ENCODE measurements at regions not wholly inside any gene's neighbourhood (a gene's known extent, or its start where the extent isn't known, plus 50 kb on each side); places are given as distances from the start of the nearest gene placed in this dataset.

- TF ChIP-seq, protein P1, sequence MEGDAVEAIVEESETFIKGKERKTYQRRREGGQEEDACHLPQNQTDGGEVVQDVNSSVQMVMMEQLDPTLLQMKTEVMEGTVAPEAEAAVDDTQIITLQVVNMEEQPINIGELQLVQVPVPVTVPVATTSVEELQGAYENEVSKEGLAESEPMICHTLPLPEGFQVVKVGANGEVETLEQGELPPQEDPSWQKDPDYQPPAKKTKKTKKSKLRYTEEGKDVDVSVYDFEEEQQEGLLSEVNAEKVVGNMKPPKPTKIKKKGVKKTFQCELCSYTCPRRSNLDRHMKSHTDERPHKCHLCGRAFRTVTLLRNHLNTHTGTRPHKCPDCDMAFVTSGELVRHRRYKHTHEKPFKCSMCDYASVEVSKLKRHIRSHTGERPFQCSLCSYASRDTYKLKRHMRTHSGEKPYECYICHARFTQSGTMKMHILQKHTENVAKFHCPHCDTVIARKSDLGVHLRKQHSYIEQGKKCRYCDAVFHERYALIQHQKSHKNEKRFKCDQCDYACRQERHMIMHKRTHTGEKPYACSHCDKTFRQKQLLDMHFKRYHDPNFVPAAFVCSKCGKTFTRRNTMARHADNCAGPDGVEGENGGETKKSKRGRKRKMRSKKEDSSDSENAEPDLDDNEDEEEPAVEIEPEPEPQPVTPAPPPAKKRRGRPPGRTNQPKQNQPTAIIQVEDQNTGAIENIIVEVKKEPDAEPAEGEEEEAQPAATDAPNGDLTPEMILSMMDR (IDR thresholded peaks at IDR 0.05; ENCODE audit: low read depth, low read length, poor library complexity, severe bottlenecking) = no peak
- no peak for TF ChIP-seq EZH2phosphoT487 (IDR thresholded peaks at IDR 0.05; ENCODE audit: borderline replicate concordance, low read length)
These were observed 417.9 kb downstream of the SLCO4C1 start for GRCh38 chr5:101878190-101878589.

All from DOHH2 (cell line).